Mesenchymal stem cell (in vitro differentiated cells and primary cell): ENCODE measurements at regions not wholly inside any gene's neighbourhood (a gene's known extent, or its start where the extent isn't known, plus 50 kb on each side); places are given as distances from the start of the nearest gene placed in this dataset.
"Not testable (repeated sequence)": the region's sequence is repeated elsewhere in the genome, so short reads cannot be mapped to it uniquely, and the experiment has no call there.

ENCODE experiments used
- DNase-seq: peaks from one replicate; pipeline ENCODE4 v3.0.0-alpha.2; 2013
- H2AFZ ChIP-seq: one replicate; pipeline ENCODE4 v1.6.1; 2013; ENCODE audit warnings: low read depth, mild to moderate bottlenecking, control low read depth, inconsistent platforms, low read length, moderate library complexity
- H2AK5ac ChIP-seq: 2 replicates; pipeline ENCODE4 v1.6.1; 2013; ENCODE audit warnings: low read length, moderate library complexity, mild to moderate bottlenecking, inconsistent platforms; ENCODE audit not compliant: severe bottlenecking
- H2BK120ac ChIP-seq: one replicate; pipeline ENCODE4 v1.6.1; 2013; ENCODE audit warnings: low read depth, mild to moderate bottlenecking, inconsistent platforms, low read length, moderate library complexity
- H2BK12ac ChIP-seq, 2 experiments: one replicate each; pipeline ENCODE4 v1.6.1; 2013; ENCODE audit warnings: inconsistent platforms in 2 of 2, low read length in 2 of 2, mild to moderate bottlenecking in 2 of 2, moderate library complexity in 2 of 2, control low read depth in 1 of 2
- H2BK15ac ChIP-seq: one replicate; pipeline ENCODE4 v1.6.1; 2013; ENCODE audit warnings: mild to moderate bottlenecking, low read depth, inconsistent platforms; ENCODE audit not compliant: poor library complexity, severe bottlenecking
- H2BK5ac ChIP-seq: 2 replicates; pipeline ENCODE4 v1.6.1; 2013; ENCODE audit warnings: low read depth, mild to moderate bottlenecking, low read length, control low read depth, inconsistent platforms; ENCODE audit not compliant: poor library complexity, severe bottlenecking
- H3K14ac ChIP-seq, 2 experiments: one replicate each; pipeline ENCODE4 v1.6.1; 2013; ENCODE audit warnings: inconsistent platforms in 2 of 2, low read length in 2 of 2, control low read depth in 1 of 2, mild to moderate bottlenecking in 1 of 2, moderate library complexity in 1 of 2
- H3K18ac ChIP-seq, 2 experiments: one replicate each; pipeline ENCODE4 v1.6.1; 2013; ENCODE audit warnings: inconsistent platforms in 2 of 2, low read length in 2 of 2, control low read depth in 1 of 2, low read depth in 1 of 2, mild to moderate bottlenecking in 1 of 2
- H3K23ac ChIP-seq, 2 experiments: one replicate each; pipeline ENCODE4 v1.6.1; 2013; ENCODE audit warnings: inconsistent platforms in 2 of 2, low read length in 2 of 2, mild to moderate bottlenecking in 2 of 2, moderate library complexity in 2 of 2, control low read depth in 1 of 2
- H3K27ac ChIP-seq: 2 replicates; pipeline ENCODE4 v1.5.1; 2013; ENCODE audit warnings: mild to moderate bottlenecking, moderate library complexity, low read length, control low read depth, inconsistent platforms; ENCODE audit not compliant: poor library complexity, severe bottlenecking
- H3K27me3 ChIP-seq, 2 experiments: 2 replicates each; pipeline versions ENCODE4 v1.6.1 to v1.7.0; 2013; ENCODE audit warnings: low read length in 2 of 2, mild to moderate bottlenecking in 2 of 2, moderate library complexity in 2 of 2, control low read depth in 1 of 2, inconsistent platforms in 1 of 2; ENCODE audit not compliant: control insufficient read depth in 1 of 2, insufficient read depth in 1 of 2
- H3K36me3 ChIP-seq, 2 experiments: 2 replicates each; pipeline versions ENCODE4 v1.6.1 to v1.7.0; 2013; ENCODE audit warnings: low read length in 2 of 2, control low read depth in 1 of 2, inconsistent platforms in 1 of 2, low read depth in 1 of 2, mild to moderate bottlenecking in 1 of 2; ENCODE audit not compliant: insufficient read depth in 2 of 2, control insufficient read depth in 1 of 2
- H3K4ac ChIP-seq, 2 experiments: one replicate each; pipeline ENCODE4 v1.6.1; 2013; ENCODE audit warnings: inconsistent platforms in 2 of 2, low read length in 2 of 2, mild to moderate bottlenecking in 2 of 2, moderate library complexity in 2 of 2, control low read depth in 1 of 2, low read depth in 1 of 2
- H3K4me1 ChIP-seq: 2 replicates; pipeline ENCODE4 v1.6.1; 2013; ENCODE audit warnings: low read depth, low read length, control low read depth; ENCODE audit not compliant: control insufficient read depth, insufficient read depth
- H3K4me2 ChIP-seq: 2 replicates; pipeline ENCODE4 v1.6.1; 2013; ENCODE audit warnings: low read length, mild to moderate bottlenecking, inconsistent platforms; ENCODE audit not compliant: poor library complexity, severe bottlenecking
- H3K4me3 ChIP-seq, 2 experiments: 2 replicates each; pipeline versions ENCODE4 v1.5.1 to v1.7.0; 2013; ENCODE audit warnings: low read length in 2 of 2, mild to moderate bottlenecking in 2 of 2, control low read depth in 1 of 2, low read depth in 1 of 2; ENCODE audit not compliant: insufficient read depth in 1 of 2
- H3K79me1 ChIP-seq: replicated peaks from 2 replicates; pipeline ENCODE4 v1.6.1; 2013; ENCODE audit warnings: mild to moderate bottlenecking, control low read depth, low read length, inconsistent platforms; ENCODE audit not compliant: poor library complexity, severe bottlenecking
- H3K9ac ChIP-seq: 2 replicates; pipeline ENCODE4 v1.7.0; 2013; ENCODE audit warnings: mild to moderate bottlenecking, low read length, moderate library complexity
- H3K9me3 ChIP-seq: 2 replicates; pipeline ENCODE4 v1.7.0; 2013; ENCODE audit warnings: mild to moderate bottlenecking, low read length; ENCODE audit not compliant: control insufficient read depth
- H4K8ac ChIP-seq: one replicate; pipeline ENCODE4 v1.6.1; 2013; ENCODE audit warnings: inconsistent platforms, mild to moderate bottlenecking, low read length, moderate library complexity
- H4K91ac ChIP-seq: one replicate; pipeline ENCODE4 v1.6.1; 2013; ENCODE audit warnings: mild to moderate bottlenecking, low read length, inconsistent platforms
- WGBS: methylation state at CpG from one replicate; pipeline ENCODE4 v1.1.7; 2013; ENCODE audit warnings: mixed read lengths; 5-methylcytosine and 5-hydroxymethylcytosine counted together

DNA sequence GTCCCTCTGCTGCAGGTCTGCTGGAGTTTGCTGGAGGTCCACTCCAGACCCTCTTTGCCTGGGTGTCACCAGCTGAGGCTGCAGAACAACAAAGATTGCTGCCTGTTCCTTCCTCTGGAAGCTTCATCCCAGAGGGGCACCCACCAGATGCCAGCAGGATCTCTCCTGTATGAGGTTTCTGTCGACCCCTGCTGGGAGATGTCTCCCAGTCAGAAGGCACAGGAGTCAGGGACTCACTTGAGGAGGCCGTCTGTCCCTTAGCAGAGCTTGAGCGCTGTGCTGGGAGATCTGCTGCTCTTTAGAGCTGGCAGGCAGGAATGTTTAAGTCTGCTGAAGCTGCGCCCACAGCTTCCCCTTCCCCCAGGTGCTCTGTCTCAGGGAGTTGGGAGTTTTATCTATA, 196.2 kb downstream of the C4orf33 start:
- H3K27ac ChIP-seq, H3K36me3 ChIP-seq, H2BK15ac ChIP-seq, H2BK120ac ChIP-seq, H3K4me3 ChIP-seq, H3K9me3 ChIP-seq, H3K4me2 ChIP-seq, H2AK5ac ChIP-seq, H3K27me3 ChIP-seq, H3K14ac ChIP-seq, H4K91ac ChIP-seq, DNase-seq, H4K8ac ChIP-seq, H3K4me1 ChIP-seq, H2BK12ac ChIP-seq, H3K9ac ChIP-seq, H3K23ac ChIP-seq, H2AFZ ChIP-seq, H3K4ac ChIP-seq, H3K18ac ChIP-seq, H2BK5ac ChIP-seq, H3K79me1 ChIP-seq: not testable (repeated sequence)
- 66% methylated on average over 4 of the region's 4 CpGs for WGBS

GRCh38 chr4:129314781-129315180, 218.8 kb downstream of the C4orf33 start:
- no peaks in the 10 kb centered on the region for H3K79me1 ChIP-seq

DNA sequence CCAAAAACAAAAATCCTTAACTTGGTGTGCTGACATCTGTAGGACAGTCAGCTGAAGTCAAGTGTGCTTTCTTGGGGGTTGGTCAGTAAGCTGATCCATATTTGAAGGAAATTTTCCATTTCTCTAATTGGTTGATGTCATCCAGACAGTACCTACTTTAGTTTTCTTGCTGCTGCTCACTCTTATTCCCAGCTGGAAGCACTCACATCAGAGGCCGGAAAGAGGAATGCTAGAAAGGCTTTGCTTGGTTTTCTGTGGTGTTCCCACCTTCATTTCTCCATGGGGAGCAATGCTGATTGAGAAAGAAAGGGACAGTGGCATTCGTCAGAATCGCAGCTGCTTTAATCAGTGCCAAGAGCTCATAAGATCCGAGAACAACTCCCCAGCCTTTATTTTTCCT, 227.0 kb downstream of the C4orf33 start:
- H3K4me1 ChIP-seq = no peaks in the 10 kb centered on the region
- no peak for DNase-seq
- H4K8ac ChIP-seq = no peak overlapping the region
- no peak overlapping the region for H3K18ac ChIP-seq
- H3K36me3 ChIP-seq = no peaks in the 10 kb centered on the region
- peaks cover 0 to 3% of the 10 kb centered on the region in 2 experiments for H3K27me3 ChIP-seq
- no peak overlapping the region for H3K4ac ChIP-seq
- no peak overlapping the region for H3K23ac ChIP-seq
- H2BK5ac ChIP-seq = no peak overlapping the region
- H3K27ac ChIP-seq = no peak overlapping the region
- H2BK12ac ChIP-seq = no peak overlapping the region
- H3K9ac ChIP-seq = no peak overlapping the region
- H2BK15ac ChIP-seq = no peak overlapping the region
- no peak overlapping the region for H3K4me2 ChIP-seq
- WGBS = 33% methylated on average over 1 of the region's 4 CpGs
- H3K9me3 ChIP-seq = no peaks in the 10 kb centered on the region
- H4K91ac ChIP-seq = no peak overlapping the region
- H2AK5ac ChIP-seq = no peak overlapping the region
- H2BK120ac ChIP-seq = no peak overlapping the region
- no peak overlapping the region for H3K4me3 ChIP-seq
- H2AFZ ChIP-seq = no peak overlapping the region
- H3K14ac ChIP-seq = no peak overlapping the region
- no peaks in the 10 kb centered on the region for H3K79me1 ChIP-seq

More at GRCh38 chr4:129314781-129315180, 218.8 kb downstream of the C4orf33 start:
- H2AK5ac ChIP-seq = no peak overlapping the region
- no peak overlapping the region for H3K14ac ChIP-seq
- H3K4me3 ChIP-seq = no peak overlapping the region
- no peak overlapping the region for H2BK12ac ChIP-seq
- H3K18ac ChIP-seq = no peak overlapping the region
- no peak overlapping the region for H4K91ac ChIP-seq
- H2BK15ac ChIP-seq = no peak overlapping the region
- H2BK120ac ChIP-seq = no peak overlapping the region
- H3K27ac ChIP-seq = no peak overlapping the region
- no peak overlapping the region for H3K23ac ChIP-seq
- no peaks in the 10 kb centered on the region for H3K27me3 ChIP-seq
- no peak overlapping the region for H4K8ac ChIP-seq
- no peak overlapping the region for H3K4me2 ChIP-seq
- no peak for DNase-seq
- no peaks in the 10 kb centered on the region for H3K36me3 ChIP-seq
- H3K4me1 ChIP-seq = no peaks in the 10 kb centered on the region
- 100% methylated on average over 2 of the region's 2 CpGs for WGBS
- H2AFZ ChIP-seq = no peak overlapping the region
- H2BK5ac ChIP-seq = no peak overlapping the region
- H3K4ac ChIP-seq = no peak overlapping the region
- no peaks in the 10 kb centered on the region for H3K9me3 ChIP-seq
- H3K9ac ChIP-seq = no peak overlapping the region

- H3K36me3 ChIP-seq = no peaks in the 10 kb centered on the region
- H2BK5ac ChIP-seq = no peak overlapping the region
- H2BK120ac ChIP-seq = no peak overlapping the region
- no peak overlapping the region for H3K18ac ChIP-seq
- WGBS = 66% methylated on average over 4 of the region's 4 CpGs
- no peak overlapping the region for H2BK12ac ChIP-seq
- no peaks in the 10 kb centered on the region for H3K9me3 ChIP-seq
- no peak overlapping the region for H4K8ac ChIP-seq
- no peak overlapping the region for H3K4ac ChIP-seq
- H3K27me3 ChIP-seq = peaks cover 0 to 3% of the 10 kb centered on the region in 2 experiments
- no peaks in the 10 kb centered on the region for H3K4me1 ChIP-seq
- no peak overlapping the region for H3K14ac ChIP-seq
- no peak for DNase-seq
- H3K4me2 ChIP-seq = no peak overlapping the region
- H2AK5ac ChIP-seq = no peak overlapping the region
- H3K27ac ChIP-seq = no peak overlapping the region
- no peak overlapping the region for H3K9ac ChIP-seq
- no peak overlapping the region for H3K23ac ChIP-seq
- no peak overlapping the region for H3K4me3 ChIP-seq
- no peak overlapping the region for H4K91ac ChIP-seq
- no peaks in the 10 kb centered on the region for H3K79me1 ChIP-seq
- no peak overlapping the region for H2BK15ac ChIP-seq
- no peak overlapping the region for H2AFZ ChIP-seq
These were observed 227.7 kb downstream of the C4orf33 start for GRCh38 chr4:129323658-129324057.
